Inflammatory macrophage treated with lipopolysaccharide for 4 hours (primary cell): ENCODE measurements at regions not wholly inside any gene's neighbourhood (a gene's known extent, or its start where the extent isn't known, plus 50 kb on each side); places are given as distances from the start of the nearest gene placed in this dataset.
"Not testable (repeated sequence)": the region's sequence is repeated elsewhere in the genome, so short reads cannot be mapped to it uniquely, and the experiment has no call there.

Experiments
- DNase-seq: peaks from one replicate; pipeline ENCODE4 v3.0.0-alpha.2; 2020

DNA sequence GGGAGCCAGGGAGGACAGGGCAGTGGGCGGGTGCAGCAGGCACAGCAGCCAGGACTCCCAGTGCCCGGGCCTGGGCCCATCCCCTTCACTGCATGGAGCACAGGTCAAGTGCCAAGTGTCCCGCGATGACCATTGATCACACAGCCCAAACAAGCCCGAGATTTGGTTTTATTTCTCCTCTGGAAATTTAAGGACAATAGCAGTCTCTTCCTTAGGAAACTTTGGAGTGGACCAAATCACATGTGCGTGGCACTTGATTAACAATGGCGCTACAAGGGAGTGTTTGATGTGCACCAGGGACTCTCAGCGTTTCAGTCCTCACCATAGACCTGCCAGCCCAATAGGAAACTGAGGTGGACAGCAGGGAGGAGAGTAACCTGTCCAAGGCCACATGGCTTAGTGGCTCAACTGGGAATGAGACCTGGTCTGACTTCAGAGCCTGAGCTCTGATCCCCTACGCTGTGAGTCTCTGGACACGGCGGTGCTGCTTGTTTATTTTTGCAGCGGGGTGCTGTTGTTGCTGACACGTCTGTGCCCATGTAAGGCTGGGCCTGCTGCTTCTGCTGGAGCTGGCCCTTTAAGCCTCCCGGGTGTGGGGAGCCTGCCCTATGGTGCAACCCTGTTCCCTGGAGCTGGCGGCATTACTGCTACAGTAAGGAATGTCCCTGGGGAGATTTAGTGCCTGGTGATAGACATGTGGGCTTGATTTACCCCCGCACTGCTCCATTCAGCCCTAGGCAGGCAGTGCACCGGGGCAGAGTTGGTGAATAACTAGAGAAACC lies 194.2 kb downstream of the INHBB start:
- no peak for DNase-seq

DNA sequence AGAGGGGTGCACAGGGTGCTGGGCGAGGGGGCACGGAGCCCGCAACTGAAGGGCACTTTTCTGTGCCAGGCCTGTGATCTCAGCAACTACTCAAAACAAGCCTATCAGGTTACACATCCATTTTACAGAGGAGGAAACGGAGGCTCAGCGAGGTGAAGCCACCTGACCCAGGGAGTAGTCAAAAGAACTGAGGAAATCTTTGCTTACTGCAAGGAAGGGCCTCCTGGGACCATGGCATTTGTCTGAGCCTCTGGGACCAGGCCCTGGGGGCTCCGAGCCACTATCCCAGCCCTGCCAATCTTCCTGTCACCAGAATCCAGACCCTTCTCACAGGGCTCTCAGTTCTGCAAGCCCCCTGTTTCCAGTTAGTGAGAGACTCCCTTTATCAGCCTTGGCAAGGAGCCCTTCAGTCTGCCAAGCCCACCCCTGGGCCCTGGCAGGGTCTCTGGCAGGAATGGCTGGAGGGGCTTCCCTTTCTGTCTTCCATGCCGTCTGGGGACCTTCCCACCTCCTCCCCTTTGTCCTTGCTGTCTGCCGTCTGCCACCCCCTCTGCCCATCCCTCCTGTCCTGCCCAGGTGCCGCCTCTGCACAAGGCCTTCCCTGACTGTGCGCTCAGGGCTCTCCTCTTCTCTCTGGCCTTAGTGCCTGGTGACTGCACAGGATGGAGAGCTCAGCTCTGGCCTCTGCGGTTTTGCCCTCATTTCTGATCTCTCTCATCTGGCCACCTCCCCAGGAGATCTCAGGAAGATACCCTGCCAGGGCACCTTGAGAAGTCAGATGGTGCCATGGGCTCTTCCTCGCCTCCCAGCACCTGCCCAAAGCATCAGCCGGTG lies 194.7 kb upstream of the GLI2 start:
- DNase-seq, result no peak

DNA sequence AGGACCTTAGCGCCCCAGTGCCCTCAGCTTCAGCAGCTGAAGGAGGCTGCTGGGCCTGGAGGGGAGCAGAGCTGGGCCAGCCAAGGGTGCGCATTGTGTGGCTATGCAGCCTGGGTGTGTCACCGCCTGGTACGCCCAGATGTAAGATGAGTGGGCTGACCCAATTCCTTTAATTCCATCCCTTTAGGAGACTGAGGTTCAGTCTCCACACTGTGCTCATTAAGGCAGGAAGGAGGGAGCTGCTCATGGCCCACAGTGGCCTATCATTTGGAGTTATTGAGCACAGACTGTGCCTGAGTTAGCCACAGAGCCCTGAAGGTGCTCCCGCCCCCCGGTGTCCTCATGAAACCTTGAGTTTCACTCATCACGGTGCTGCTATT lies 194.1 kb upstream of the GLI2 start:
- no peak for DNase-seq

DNA sequence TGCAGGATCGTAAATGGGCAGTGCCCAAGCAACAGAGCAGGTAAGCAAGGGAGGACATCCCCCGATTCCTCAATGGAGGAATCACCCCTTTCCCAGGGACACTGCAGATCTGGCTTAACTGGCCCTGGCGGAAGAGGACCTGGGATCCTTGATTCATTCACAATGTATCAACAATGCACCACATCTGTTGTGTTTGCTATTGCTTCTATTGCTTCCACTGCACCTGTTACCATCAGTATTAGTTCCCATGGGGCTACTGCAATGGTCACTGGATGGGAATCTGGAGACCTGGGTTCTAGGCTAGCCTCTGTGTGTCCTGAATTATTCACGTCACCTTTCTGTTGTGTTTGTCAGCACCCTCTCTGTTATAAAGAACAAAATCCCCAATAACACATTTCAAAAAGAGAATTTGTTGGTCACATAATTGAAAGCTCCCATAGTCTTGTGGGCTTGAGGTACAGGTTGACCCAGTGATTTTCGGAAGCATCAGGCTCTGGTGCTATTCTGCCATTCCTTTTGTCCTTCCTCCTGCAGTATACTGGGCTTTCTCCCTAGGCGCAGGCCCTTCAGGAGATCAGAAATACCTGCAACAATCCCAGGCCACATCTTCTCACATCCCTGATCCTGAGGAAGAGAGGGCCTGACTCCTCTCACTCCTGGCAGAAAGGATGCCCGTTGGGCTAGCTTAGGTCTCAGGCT lies 193.5 kb upstream of the GLI2 start:
- DNase-seq, result no peak

DNA sequence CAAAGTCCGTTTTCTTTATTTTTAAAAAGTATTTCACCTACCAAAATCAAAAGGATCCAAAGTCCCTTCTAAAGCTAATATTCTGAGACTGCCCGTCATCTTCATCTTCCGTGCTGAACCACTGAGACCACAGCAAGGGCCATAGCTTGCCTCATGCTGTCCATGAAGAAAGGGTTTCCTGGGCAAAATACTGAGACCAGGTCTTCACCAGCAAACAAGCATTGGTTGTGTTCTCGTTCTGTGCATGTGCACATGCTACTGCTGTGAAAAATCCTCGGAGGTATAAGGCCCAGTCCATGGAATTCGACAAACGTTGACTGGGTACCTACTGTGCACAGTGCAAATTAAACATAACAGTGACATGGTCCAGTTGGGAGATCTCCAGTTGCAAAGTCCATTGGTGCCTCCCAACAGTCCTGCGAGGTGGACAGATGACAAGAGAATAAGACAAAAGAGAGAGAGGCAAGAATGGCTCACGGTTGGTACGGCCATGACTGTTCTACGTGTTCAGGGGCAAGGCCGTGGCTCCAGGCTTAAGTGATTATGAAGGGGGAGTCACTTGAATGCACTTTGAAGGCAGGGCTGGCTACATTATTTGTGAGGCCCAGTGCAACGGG lies 192.6 kb upstream of the GLI2 start:
- no peak for DNase-seq

DNA sequence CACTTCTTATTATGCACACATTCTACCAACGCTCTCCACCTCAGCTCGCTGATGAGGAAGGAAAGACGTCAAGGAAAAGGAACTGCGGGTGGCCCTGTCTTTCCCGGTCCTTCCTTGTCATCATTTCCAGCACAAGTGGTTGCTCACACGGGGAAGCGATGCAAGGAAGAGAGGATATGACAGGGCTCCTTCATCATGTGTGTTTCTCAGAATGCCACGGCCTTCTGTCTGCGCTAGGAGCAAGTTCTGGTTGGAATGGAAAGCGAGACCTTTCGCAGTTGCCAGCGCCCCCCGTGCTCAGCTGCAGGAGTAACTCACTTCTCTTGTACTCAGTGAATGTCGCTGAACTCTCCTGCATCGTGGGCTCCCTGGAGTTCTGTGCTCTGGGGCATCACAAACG lies 191.8 kb upstream of the GLI2 start:
- DNase-seq, result peak; percentile 26

DNA sequence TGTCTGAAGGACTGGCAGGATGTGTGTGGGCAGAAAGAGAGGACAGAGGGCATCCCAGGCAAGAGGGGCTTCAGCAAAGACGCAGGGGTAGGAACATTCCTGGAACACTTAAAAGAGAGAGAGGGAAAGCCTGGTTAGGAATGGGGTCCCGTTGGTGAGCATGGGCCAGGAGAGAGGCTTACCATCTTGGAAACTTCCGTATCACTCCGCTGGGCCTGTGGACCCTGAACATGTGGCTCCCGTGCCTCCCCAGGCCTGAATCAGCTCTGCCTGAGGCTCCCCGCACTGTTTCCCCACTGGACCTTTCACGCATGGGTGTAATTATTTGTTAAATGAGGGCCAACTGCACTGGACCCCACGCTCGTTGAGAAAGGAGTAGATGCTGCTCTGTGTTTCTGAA lies 191.1 kb upstream of the GLI2 start:
- no peak for DNase-seq

DNA sequence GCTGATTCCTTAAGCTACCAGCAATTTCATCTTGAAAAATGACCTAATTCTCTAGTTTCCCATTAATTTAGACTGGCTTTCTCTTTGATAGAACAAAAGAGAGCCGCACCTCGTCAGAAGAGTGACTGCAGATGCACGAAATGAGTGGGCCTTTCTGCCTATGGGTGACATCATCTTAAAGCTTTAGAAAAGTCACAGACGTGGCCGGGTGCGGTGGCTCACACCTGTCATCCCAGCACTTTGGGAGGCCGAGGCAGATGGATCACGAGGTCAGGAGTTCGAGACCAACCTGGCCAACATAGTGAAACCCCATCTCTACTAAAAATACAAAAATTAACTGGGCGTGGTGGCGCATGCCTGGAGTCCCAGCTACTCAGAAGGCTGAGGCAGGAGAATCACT lies 190.7 kb upstream of the GLI2 start:
- not testable (repeated sequence) for DNase-seq

DNA sequence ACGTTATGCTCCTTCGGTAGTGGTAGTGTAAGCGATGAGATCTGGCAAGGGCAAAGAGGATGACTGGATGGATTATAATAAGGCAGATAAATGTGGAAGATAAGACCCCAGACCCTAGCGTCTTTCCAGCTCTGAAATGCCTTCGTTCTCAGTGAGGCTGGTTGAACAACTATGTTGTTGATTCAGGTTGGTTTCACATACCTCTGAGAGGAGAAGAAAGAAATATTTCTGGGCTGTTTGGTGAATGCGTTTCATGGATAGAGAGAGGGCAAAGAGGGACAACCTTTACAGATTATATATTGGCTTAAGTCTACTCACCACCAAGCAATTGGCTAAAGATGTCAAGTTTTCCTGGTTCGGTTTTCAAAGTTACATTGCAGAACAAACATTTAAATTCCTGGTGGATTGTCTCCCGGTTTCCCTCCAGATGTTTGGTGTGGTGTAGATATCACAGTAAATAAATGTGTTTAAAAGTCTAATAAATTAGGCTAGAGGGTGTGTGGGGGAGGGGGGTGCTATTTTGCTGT lies 190.1 kb upstream of the GLI2 start:
- DNase-seq, result no peak

DNA sequence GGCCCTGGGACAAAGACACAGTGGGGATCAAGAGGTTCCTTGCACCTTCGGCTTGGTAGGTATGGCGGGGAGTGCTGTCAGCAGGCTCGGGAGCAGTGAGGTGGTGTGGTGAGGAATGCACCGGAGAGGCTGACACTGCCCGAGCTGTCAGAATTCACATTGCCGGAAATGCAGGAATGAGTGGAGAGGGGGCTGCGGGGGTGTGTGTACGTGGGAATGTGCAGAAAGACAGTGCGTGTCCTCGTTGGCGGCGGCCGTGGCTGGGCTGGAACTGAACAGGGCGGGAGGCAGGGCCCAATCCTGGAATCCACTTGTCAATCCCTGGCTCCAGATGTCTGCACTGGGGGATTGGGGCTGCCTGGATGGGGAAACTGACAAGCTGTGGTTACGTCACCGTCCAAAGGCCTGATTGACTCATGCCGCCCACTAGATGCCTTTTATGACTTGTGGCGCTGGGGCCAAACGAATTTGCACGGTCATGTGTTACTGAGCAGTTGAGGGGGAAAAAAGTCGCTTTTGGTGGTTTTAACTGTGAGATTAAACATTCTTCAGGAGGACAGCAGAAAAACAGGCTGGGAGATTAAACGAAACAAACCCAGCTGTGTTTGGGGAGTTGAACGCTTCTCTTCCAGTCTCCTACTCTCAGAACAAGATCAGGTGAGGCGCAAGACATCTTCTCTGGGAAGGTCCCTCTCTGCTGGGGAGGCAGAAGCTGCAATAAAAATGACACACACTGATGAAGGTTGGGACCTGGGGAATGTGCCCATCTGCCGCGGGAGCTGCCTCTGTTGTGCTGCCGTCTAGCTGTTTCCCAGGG lies 189.4 kb upstream of the GLI2 start:
- peak; percentile 74 for DNase-seq

DNA sequence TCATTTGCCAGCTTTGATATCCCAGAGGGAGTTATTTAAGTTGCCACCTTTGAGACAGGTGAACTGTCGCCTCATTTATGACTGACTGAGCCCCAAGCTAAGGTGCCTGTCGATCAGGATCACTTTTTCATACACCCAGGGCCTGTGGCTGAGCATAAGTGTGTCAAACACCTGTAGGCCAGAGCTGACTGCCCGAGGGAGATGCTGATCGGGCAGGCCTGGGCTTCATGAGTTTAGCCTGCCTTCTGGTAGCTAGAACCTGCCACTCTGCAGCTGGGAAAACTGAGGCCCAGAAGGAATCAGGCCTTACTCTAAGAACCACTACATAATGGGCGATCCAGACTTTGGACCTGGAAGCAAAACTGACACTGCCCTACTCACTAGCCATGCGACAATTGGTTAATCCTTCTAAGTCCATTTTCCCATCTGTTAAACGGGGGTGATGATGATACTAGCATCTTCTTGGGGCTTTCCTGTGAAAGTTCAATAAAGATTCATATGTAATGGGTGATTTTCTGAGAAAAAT lies 188.7 kb upstream of the GLI2 start:
- DNase-seq, result no peak

DNA sequence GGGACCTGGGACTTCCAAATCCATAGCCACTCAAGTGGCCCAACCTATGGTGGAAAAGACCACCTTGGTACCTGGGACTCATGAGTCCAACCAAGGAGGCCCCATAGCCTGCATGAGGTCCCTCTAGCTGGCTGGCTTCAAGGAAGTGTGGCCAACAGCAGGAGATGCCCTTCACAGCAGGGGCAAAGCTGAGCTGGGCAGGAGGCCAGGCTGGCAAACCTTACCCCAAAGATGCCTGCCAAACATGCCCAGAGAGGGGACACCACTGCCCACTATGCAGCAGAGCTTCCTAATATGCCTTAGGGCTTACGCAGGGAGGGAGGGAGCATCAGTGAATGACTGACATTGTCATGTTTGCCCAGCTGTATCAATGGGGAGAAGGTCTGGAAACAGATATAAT lies 188.0 kb upstream of the GLI2 start:
- no peak for DNase-seq

DNA sequence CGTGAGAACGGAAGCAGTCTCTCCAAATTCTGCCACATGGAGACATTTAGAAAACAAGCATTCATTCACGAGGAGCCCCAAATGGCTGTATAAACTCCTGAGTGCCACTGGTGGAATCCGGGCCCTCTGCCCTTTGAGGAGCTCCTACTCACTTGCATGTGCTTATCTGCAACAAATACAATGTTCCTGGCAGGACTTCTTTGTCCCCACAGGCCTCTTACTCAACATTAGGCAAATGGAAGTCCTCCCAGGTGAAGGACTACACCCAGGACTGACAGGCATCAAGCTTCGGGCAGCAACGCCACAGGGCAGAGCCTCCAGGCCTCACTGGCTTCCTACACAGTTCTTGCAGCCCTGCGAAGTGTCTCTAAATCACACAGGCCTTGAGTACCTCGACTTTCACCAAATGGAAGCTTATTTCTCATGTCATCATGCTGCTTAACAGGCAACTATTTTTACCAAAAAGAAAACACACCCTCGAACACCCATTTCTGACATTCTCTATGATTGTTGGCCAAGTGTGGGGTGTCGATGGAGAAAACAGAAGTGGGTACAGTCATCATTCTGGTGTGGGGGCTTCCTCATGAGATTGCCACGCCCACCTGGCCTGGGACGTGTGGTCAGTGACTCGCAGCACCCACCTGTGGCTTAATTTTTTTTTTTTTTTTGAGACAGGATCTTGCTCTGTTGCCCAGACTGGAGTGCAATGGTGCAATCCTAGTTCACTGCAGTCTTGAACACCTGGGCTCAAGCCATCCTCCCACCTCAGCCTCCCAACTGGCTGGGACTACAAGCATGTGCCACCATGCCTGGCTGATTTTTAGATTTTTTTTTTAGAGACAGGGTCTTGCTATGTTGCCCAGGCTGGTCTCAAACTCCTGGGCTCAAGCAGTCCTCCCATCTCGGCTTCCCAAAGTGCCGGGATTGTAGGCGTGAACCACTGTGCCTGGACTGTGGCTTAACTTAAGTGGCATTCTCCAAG lies 186.8 kb upstream of the GLI2 start:
- DNase-seq, result no peak

DNA sequence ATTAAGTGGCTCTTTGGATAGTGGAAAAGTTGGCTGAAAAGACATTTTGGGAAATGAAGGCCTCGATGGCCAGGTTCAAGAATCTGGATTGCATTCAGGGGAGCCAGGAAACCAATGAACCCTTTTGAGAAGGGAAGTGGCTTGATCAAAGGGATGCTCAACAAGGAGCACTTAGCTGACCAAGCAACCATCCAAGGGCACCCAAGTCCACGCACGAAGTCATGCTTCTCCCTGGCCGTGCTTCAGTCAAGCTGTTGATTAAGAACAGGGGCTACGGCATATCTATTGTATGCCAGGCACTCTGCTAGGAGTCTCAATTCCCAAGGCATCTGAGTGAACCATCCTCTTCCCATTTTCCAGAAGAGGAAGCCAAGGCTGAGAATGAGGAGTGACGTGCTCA lies 185.8 kb upstream of the GLI2 start:
- no peak for DNase-seq

DNA sequence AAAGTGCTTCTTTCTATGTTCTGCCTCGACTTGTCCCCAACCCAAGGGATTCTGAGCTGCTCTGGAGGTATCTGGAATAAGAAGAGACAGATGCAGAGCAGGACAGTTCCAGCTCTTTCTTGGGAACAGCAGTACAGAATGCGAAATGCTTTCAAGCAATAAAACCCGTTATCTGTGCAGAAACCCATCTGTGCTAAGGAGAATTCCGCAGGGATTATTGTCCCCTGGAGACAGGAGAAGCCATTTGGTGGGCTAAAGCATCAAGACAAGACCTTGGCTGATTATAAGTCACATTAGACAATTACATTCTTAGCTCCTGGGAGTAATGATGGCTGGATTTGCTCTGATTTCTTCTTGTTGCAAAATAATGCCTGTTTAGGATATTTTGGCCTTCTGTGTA lies 185.4 kb upstream of the GLI2 start:
- no peak for DNase-seq

DNA sequence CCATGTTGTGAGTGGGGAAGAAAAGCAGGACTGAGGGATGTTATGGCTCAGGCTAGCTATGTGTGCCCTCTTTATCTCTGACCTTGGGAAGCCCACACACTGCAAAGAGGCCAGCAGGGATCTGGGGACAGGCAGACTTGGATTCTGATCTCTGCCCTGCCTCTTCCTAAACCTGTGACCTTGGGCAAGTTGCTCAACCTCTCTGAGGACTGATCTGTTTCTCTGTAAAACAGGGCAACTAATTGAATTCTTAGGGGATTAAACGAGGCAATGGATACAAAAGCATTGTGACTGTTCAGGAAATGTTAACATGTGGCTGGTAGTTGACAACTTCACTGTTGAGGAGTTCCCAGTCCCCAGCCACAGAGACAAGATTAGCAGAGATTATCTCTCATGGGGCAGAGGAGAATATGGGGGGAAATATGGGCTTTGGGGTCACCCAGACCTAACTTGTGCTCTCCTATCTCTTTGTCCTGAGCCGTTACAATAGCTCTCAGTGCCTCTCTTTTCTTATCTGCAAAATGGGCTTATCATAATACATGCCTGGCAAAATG lies 184.7 kb upstream of the GLI2 start:
- DNase-seq, result no peak

DNA sequence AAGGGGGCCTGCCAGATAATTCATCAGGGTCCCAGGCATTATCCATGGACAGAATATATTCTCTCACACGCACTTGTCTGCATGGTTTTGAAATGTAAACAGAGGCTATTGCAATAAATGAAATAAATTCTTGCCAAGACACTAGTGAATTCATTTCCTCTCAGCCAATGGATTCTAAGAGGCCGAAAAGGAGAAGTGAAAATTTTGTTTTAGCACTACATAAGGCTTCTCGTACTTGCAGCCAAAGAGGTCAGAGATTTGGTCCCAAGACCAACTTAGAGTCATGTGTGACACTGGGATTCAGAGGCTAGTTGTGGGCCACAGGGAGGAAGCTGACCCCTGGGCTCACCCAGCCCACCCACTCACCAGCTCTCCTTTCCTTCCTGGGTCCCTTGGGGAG lies 184.1 kb upstream of the GLI2 start:
- DNase-seq, result peak; percentile 81

DNA sequence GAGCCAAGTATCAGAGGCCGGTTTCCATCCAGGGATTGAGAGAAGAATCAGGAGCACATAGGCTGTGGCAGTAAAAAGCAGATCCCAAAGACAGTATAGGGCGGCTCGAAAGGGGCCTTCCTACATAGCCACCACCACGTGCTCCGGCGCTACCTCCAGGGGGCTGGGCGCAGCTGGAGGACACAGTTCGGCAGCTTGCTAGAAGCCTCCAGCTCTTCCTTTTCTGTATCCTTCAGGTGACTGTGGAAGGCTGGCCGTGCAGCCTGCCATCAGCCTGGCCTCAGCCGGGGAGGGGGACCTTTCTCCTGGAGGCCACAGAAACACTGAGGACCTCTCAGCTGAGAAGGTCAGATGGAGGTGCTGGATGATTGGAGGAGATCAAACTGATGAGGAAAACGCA lies 183.6 kb upstream of the GLI2 start:
- DNase-seq, result no peak

DNA sequence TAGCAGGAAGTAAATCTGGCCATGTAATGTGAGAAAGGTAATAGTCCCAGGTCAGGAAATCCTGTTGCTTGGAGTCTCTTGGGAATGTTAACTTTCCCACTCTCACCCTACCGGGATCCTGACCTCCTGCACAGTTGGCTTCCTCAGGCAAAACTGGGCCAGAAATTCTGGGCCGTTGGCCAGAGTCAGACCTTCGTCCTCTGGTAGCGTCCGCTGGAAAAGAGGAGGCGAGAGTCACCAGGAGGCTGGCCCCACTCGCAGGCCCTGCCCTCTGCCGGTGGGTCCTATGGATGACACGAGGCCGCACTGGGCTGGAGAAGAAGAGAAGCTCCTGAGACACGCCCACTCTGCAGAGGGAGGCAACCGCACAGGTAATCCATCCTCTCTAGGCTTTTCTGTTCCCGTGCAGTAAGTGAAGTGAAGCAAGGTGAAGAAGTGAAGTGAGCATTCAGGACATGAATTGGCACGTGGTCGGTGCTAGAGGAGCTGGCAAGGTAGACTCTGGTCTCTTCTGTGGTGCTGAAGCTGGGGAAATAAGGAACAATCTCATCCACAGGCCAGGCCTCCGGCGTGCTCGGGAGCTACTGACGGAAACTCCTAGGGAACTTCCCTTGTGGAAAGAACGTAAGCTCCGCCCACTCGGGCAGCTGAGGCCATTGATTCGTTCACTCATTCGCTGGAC lies 182.7 kb upstream of the GLI2 start:
- peak; percentile 59 for DNase-seq

DNA sequence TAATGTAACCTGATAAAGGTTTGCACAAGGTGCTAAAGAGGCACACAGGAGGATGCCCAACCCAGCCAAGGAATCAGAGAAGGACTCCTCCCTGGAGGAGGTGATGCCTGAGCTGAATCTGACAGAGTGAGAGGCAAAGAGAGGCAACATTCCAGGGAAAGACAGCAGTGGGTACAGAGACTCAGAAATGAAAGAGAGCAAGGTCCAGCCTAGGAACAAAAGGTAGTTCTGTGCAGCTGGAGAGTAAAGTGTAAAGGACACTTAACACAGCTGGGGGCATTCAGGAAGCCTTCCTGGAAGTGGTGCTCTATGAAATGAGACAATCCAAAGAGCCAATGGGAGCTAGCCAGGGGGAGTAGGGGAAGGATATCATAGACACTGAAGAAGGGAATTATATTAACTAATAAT lies 181.0 kb upstream of the GLI2 start:
- DNase-seq, result no peak
